HG03039 (cell line): ENCODE measurements at regions not wholly inside any gene's neighbourhood (a gene's known extent, or its start where the extent isn't known, plus 50 kb on each side); places are given as distances from the start of the nearest gene placed in this dataset.
"Not testable (repeated sequence)": the region's sequence is repeated elsewhere in the genome, so short reads cannot be mapped to it uniquely, and the experiment has no call there.

Experiments
- ATAC-seq: cut with Tn5 transposase; IDR thresholded peaks from one replicate; pipeline ENCODE4 v1.9.1; 2021; ENCODE audit warnings: mild to moderate bottlenecking, moderate library complexity; ENCODE audit not compliant: unreplicated experiment

DNA sequence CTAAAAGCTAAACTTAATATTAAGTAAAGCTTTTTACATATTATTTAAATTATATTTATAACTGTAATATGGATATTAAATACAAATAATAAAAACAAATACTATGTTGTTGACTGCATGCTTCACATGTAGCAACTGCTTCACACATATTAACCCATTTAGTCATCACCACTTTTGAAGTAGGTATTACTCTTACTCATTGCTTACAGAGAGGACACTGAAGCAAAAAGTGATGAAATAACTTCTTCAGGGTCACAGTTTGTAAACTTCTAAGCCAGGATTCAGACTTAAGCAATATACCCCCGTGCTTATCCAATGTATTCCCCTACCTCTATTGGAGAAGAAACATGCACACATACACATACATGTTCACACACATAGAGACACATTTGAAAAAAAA lies 166.6 kb downstream of the DKK2 start:
- no peak for ATAC-seq

DNA sequence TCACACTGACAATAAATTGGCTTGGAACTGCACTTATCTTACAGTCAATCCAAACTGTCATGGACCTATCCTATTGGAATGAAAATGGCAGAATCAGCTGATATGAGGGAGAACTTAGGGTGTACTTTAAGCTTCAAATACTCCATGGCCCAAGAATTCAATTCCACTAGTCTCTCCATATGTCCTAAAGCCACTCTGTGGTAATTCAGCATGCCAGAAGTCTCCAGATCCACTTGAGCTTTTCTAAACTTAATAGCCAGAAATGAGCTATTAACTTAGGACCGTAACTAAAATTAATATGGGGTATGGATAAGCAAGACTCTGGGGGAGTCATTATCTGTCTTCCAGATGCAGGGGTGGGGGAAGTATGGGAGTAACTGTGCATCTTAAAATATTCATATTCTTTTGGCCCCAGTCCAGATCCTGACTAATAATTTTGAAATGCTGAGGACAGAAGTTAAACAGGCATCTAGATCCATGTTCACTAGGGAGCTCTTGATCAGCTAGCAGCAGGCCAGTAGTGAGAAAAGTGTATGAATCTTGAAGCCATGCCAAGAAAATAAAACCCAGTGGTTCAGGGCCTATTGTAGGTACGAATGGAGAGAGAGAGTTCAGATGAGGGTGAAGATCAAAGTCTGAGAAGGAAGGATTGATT lies 167.6 kb downstream of the DKK2 start:
- ATAC-seq, result no peak

DNA sequence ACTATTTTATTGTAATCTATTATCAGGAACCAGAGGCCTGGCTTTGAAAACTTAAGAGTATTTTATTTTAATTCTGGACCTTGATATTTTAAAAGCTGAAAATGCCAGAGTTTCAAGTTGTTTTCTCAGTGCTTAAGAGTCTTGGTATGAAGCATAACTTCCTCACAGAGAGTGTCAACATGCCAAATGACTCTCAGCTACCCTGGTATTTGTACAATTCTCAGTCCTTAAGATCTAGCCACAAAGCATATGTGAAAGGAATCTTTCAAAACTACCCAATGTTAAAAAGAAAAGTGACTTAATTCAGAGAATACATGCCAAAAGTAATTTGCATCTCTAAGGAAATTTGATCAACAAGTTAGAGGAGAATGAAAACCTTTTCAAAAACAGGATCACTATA lies 171.9 kb downstream of the DKK2 start:
- ATAC-seq, result no peak

DNA sequence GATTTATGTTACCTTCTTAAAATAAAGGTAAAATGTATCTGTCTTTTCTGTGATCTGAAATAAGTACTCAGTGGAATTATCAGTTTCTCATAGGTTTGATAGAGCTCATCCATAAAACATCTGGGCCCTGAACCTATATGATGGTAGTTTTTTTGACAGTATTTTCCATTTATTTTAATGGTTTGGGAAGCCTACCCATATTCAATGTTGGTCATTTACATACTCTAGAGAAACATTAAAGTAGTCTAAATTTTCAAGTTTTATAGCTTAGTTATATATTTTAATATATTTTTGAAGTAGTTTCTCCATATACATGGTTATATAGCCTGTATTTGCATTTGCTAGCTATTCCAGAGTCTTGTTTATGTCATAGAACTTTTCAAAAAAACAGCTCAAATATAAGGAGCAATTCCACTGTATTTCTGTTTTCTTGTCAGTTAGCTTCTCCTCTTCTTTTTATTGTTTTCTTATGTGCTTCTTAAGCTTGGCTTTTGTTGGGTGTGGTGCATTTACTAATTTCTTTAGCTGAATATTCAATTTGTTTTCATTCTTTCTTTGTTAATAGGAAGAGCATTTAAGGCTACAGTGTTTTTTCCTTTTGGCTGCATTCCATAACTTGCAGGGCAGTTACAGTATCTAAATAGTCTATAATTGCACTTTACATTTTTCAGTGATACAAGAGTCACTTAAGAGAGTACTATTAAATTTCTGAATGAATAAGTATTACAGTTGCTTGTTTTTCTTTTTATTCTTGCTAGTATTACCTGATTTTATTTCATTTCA lies 181.4 kb downstream of the DKK2 start:
- no peak for ATAC-seq

DNA sequence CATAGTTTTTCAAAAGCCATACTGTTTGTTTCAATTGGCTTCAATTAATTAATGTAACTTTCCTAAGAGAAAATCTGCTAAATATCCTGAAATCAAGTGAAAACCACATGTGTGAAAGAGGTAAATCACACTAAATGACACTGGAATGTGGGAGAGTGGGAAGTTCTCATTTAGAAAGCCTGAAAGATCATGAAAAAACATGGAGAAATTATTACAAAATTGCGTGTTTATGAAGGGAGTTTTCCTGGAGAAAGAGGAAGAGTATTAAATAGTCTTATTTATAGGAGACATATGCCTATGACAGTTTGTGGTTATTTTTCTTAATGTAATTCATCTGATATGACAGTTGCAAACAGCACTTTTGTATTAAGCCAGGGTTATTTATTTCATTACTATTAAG lies 183.7 kb downstream of the DKK2 start:
- ATAC-seq, result no peak

DNA sequence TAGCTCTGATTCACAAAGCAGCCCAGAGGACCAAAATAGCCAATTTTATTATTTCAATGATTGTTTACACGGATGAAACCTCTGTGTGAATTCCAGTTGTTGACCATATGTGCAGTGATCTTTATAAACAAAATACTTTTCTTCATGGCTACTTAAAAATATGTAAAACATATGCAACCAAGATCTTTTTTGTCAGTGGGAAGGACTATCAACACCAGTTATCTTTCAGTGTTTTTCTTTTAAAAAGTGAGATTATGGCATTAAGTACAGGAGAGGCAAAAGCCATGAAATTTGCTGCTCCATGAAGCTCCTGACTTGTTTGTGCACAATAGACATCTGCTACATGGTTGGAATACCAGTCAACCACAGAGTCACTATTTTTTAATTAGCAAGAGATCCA lies 184.4 kb downstream of the DKK2 start:
- ATAC-seq, result no peak

DNA sequence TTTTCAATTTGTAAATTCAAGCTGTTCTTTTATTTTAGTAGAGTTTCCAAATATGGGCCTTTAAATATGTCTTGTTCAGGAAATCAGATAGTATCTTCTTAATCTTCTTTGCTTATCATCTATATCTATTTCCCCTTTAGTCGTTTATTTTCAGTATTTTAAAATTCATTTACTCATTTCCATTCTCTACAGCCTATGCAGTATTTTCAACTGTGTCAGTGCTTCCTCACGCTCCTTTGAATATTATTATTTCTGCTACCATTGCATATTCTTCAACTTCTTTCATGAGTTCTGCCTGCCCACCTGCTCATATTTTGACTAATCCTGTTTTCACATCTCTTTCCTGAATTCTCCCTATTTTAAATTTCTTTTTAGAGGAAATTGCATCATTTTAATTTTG lies 185.4 kb downstream of the DKK2 start:
- no peak for ATAC-seq

DNA sequence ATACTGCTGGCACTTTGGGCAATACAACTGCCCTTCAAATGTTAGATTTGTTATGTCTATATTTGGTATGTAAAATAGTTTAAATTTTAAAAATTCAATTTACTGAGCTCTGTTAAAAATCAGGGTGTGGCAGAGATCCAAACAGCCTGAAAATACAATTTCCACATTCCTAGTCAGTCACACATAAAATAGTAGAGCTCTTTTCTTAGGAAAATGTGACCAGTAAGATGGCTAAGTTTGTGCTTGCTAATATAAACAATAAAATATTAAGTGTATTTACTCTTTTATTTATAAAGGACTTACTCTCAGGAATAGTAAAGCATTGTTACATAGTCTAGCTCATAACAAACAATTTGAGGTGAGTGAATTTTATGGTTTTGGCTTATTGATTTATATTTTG lies 200.2 kb downstream of the DKK2 start:
- no peak for ATAC-seq

DNA sequence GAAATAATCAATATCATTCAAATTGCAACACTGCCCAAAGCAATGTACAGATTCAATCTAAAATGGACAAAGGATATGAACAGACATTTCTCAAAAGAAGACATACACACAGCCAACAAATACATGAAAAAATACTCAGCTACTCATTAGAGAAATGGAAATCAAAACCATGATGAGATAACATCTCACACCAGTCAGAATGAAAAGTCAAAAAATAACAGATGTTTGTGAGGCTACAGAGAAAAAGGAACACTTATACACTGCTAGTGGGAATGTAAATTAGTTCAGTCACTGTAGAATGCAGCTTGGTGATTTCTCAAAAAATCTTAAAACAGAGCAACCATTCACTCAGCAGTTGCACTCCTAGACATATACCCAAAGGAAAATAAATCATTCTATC lies 205.2 kb downstream of the DKK2 start:
- no peak for ATAC-seq

DNA sequence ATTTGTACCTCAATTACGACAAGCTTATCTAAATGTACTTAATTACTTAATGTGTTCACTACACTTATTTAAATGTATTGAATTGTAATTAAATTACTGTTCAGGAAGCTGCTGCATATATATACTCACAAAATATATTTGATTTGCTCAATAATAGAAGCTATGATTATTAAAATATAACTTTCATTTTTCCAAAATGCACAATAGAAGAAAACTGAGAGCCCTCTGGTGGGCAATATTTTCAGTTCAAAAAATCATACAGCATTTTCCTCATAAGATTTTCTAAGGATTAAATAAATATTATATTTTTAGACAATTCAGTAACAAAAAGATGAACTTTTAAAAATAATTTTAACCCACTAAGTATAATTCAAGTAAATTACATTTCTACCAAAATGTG lies 217.3 kb downstream of the DKK2 start:
- no peak for ATAC-seq

DNA sequence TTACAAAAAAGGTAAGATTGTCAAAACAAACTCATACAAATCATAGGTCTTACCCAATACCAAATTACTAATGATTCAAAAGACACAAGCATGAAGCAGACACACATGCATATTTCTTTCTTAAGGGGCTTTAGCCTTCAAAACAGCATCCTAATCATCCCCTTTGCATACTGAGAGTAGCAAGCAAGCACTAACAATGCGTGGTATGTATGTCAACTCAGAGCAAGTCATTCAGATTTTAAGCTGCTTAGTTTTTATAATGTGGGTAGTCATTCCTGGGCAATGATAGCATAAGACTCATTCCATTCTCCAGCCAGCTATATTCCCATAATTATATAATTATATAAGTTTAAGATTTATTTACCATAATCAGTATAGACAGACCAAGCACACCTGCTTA lies 219.6 kb downstream of the DKK2 start:
- no peak for ATAC-seq

DNA sequence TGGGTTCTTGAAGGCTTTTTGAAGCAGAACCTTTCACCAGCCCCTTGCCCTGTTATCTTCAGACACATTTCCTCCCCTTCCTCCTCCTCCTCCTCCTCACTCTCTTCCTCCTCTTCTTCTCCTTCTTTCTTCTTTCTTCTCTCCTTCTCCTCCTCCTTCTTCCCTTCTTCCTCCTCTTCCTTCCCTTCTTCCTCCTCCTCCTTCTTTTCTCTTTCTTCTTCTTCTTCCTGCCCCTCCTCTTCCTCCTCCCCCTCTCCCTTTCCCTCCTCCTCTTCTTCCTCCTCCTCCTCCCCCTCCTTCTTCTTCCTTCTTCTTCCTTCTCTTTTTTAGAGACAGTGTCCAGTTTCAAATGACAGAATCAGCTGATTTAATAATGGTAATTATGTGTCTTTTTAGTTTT lies 226.0 kb downstream of the DKK2 start:
- ATAC-seq, result no peak

DNA sequence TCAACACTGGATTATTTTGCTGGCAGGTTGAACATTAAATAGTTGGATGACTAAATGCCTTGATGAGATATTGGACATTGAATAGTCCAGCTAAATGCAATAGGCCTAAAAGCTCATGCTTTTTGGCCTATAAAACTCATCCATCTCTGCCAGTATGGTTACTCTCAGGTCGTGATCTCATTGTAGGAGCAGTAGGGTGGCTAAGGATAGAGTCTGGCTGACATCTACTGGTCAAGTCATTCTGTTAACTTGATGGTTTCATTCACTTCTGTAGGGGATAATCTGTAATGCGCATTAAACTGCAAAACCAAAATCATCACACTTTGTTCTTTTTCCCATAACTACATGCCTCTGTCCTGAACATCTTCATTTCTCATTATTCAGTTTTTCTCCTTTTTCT lies 227.0 kb downstream of the DKK2 start:
- no peak for ATAC-seq

DNA sequence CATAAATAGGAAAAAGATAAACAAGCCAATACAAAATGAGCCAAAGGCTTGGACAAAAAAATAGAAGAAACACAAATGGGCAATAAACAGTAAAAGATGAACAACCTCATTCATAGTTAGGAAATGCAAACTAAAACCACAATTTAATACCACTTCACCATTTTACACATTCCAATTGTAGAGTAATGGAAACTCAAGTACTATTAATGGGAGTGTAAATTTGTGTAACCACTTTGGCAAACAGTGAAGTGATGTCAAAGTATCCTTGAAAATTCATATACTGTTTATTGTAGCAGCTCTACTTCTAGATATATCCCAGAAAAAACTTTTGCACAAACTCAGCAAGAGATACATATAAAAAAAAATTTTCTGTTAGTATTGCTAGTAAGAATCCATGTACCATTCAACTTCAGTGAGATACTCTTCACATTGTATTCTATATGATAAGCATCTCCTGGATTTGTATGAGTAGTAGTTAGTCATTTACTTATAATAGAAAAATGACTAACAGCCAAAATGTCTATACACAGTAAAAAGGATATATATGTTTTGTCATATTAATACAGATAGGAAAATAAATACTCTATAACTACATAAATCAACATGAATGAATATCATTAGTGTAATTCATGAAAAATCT lies 229.8 kb downstream of the DKK2 start:
- no peak for ATAC-seq

DNA sequence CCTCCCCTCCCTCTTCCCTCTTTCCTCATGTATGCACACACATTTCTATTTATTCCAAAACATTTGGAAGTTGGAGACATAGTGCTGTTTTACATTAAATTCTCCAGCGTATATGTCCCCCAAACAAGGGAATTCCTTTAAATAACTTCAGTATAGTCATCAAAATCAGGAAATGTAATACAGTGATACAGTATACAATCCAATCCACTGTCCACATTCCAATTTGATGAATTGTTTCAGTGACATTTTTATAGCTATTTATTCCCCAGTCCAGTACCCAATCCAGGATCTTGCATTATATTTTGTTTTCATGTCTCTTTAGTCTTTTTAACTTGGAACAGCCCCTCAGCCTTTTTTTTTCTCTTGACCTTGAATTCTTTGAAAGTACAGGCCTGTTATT lies 233.0 kb downstream of the DKK2 start:
- ATAC-seq, result no peak

DNA sequence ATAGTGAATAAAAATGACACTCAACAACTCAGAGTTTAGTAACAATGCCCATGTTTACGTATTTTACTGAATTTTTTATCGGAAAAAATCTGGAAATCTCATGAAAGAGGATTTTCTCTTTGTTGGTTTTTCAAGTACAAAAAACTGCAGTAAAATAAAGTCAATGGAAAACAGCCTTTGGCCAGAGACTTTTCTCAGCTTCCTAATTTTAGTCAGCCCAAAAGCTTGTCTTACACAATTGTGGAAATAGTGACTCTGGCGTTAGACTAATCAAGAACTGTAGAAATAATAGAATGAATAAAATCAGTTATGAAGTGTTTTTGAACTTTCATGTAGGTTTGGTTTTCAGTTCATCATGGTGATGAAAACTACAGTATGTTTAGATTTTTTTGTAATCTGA lies 234.7 kb downstream of the DKK2 start:
- no peak for ATAC-seq

DNA sequence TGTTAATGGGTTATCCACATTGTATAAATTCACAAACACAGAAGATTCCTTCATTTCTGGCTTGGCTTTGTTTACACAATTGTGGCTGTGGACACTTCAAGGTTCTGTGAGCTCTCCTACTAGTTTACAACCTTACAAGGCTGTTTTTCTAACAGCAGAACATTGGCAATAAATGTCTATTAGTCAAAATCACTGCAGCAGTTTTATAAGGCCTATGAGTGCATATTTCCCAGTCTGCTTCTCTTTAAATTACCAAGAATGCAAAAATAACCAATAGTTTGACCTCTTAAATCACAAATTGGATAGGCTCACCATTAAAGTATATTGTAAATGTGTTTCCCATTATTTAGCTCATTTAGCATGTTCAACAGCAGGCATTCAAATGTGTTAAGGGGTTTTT lies 239.2 kb downstream of the DKK2 start:
- no peak for ATAC-seq

DNA sequence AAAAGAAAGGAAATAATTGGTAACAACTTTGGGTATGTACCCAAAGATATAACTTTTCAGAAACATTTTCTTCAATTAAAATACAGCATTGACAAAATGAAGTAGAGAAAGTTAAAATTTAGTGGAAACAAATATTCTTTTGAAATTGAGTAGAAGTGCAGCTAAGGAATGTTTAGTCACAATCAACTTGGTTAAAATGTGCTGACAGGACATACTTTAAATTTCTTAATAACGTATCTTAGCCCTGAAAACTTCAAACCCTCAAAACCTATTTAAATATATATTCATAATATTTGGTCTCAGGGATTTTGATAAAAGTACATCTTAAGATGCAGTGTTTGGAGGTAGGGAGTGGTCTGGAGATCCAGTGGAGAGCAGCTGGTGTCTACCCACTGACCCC lies 240.8 kb downstream of the DKK2 start:
- no peak for ATAC-seq

DNA sequence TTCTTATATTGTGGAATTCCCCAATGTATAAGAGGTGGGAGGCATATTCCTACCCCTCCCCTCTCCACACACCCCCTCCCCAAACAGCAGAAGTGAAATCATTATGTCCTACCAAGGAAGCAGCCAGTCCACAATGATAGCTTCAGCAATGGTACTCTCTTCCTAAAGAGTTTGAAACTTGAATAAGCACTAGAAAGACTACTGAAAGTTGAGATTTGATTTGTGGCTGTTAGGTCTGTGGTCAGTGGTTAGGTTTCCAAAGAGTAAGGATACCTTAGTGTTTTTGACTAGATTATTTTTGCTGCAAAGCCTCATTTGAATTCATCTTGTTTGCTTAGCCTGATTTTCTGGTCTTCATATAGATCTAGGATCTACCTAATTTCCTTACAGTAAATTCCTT lies 242.2 kb downstream of the DKK2 start:
- ATAC-seq, result no peak

DNA sequence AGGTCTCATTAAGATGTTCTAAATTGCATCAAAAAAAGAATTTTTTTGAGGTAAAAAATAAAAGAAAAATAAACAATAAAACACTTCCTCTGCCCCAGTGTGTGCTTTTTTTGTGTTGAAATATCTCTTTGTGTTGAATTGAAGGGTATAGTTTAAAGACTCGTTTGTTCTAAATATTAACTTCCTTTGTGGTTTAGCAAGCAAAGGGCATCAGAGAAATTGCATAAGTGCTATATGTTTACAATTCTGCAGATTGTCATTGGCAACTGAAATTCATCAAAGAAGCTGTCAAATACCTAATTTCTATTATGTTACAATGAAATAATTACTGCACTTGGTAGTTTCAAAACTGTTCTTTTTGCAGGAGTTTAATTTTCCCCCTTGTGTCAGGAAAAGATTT lies 260.5 kb downstream of the DKK2 start:
- ATAC-seq, result no peak

DNA sequence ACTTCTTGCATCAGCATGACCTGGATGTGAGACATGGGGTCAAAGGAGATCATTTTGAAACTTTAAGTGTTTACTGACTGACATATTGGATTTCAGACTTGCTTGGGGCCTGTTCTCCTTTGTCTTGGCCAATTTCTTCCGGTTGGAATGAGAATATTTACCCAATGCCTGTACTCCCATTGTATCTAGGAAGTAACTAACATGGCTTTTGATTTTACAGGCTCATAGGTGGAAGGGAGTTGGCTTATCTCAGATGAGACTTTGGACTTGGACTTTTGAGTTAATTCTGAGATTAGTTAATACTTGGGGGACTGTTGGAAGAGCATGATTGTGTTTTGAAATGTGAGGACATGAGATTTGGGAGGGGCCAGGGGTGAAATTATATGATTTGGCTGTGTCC lies 262.1 kb downstream of the DKK2 start:
- not testable (repeated sequence) for ATAC-seq
